ENCODE measurements at regions not wholly inside any gene's neighbourhood (a gene's known extent, or its start where the extent isn't known, plus 50 kb on each side); places are given as distances from the start of the nearest gene placed in this dataset.
A peak's percentile ranks its signal among the peaks of the same experiment; 100 is the strongest.
"Not testable (repeated sequence)": the region's sequence is repeated elsewhere in the genome, so short reads cannot be mapped to it uniquely, and the experiment has no call there.

GRCh38 chr15:20625469-20625868 is 83.9 kb upstream of the GOLGA6L6 start:
- DNase-seq (ENCODE audit: unreplicated experiment); H3K36me3 Mint-ChIP-seq (ENCODE audit: insufficient read depth, unreplicated experiment); POLR2A ChIA-PET; H3K4me1 Mint-ChIP-seq (ENCODE audit: insufficient read depth, unreplicated experiment); H3K27ac Mint-ChIP-seq (ENCODE audit: low read depth, unreplicated experiment); CTCF ChIA-PET; BruUV-seq (replicated peaks); intact Hi-C loops (cut with micrococcal nuclease); H3K9me3 Mint-ChIP-seq (ENCODE audit: unreplicated experiment); H3K27me3 Mint-ChIP-seq (ENCODE audit: insufficient read depth, unreplicated experiment); H3K4me3 Mint-ChIP-seq (ENCODE audit: unreplicated experiment): not testable (repeated sequence)

GRCh38 chr15:20624085-20624484 is 82.5 kb upstream of the GOLGA6L6 start:
- POLR2A ChIA-PET; H3K4me3 Mint-ChIP-seq (ENCODE audit: unreplicated experiment): not testable (repeated sequence)
- TF ChIP-seq, protein P1, sequence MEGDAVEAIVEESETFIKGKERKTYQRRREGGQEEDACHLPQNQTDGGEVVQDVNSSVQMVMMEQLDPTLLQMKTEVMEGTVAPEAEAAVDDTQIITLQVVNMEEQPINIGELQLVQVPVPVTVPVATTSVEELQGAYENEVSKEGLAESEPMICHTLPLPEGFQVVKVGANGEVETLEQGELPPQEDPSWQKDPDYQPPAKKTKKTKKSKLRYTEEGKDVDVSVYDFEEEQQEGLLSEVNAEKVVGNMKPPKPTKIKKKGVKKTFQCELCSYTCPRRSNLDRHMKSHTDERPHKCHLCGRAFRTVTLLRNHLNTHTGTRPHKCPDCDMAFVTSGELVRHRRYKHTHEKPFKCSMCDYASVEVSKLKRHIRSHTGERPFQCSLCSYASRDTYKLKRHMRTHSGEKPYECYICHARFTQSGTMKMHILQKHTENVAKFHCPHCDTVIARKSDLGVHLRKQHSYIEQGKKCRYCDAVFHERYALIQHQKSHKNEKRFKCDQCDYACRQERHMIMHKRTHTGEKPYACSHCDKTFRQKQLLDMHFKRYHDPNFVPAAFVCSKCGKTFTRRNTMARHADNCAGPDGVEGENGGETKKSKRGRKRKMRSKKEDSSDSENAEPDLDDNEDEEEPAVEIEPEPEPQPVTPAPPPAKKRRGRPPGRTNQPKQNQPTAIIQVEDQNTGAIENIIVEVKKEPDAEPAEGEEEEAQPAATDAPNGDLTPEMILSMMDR (IDR thresholded peaks at IDR 0.05; ENCODE audit: unreplicated experiment), result peak; percentile 31

GRCh38 chr15:20622117-20622516 is 80.5 kb upstream of the GOLGA6L6 start:
- DNase-seq (ENCODE audit: unreplicated experiment); H3K9me3 Mint-ChIP-seq (ENCODE audit: unreplicated experiment); H3K4me3 Mint-ChIP-seq (ENCODE audit: unreplicated experiment); H3K4me1 Mint-ChIP-seq (ENCODE audit: insufficient read depth, unreplicated experiment); H3K36me3 Mint-ChIP-seq (ENCODE audit: insufficient read depth, unreplicated experiment); POLR2A ChIA-PET; H3K27me3 Mint-ChIP-seq (ENCODE audit: insufficient read depth, unreplicated experiment); CTCF ChIA-PET; BruUV-seq (replicated peaks); intact Hi-C loops (cut with micrococcal nuclease); H3K27ac Mint-ChIP-seq (ENCODE audit: low read depth, unreplicated experiment): not testable (repeated sequence)

More at GRCh38 chr15:20624085-20624484, 82.5 kb upstream of the GOLGA6L6 start:
- H3K9me3 Mint-ChIP-seq (ENCODE audit: unreplicated experiment); BruUV-seq (replicated peaks); H3K36me3 Mint-ChIP-seq (ENCODE audit: insufficient read depth, unreplicated experiment); H3K27me3 Mint-ChIP-seq (ENCODE audit: insufficient read depth, unreplicated experiment); CTCF ChIA-PET; H3K27ac Mint-ChIP-seq (ENCODE audit: low read depth, unreplicated experiment); H3K4me1 Mint-ChIP-seq (ENCODE audit: insufficient read depth, unreplicated experiment); intact Hi-C loops (cut with micrococcal nuclease): not testable (repeated sequence)
- DNase-seq (ENCODE audit: unreplicated experiment), result peak; percentile 54

DNA sequence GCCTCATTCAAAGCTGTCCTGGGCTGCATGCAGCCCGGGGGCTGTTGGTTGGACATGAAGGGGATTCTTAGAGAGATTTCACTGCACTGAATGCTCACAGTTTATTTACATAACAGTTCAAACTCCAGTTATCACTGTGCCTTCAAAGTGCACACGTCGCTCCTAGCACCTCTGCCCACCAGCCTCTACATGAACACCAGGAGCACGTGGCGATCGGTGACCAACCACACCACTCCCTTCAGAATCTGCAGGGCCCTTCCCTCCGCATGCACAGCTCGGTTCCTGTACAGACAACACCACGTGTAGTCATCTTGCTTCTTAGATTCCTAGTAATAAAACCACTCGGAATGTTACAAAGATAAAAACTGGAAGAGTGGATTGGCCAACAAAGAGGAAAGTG is 72.9 kb upstream of the GOLGA6L6 start:
- H3K9me3 Mint-ChIP-seq (ENCODE audit: unreplicated experiment); H3K27ac Mint-ChIP-seq (ENCODE audit: low read depth, unreplicated experiment); POLR2A ChIA-PET; H3K4me1 Mint-ChIP-seq (ENCODE audit: insufficient read depth, unreplicated experiment); BruUV-seq (replicated peaks); CTCF ChIA-PET; DNase-seq (ENCODE audit: unreplicated experiment); H3K4me3 Mint-ChIP-seq (ENCODE audit: unreplicated experiment); intact Hi-C loops (cut with micrococcal nuclease); H3K27me3 Mint-ChIP-seq (ENCODE audit: insufficient read depth, unreplicated experiment); H3K36me3 Mint-ChIP-seq (ENCODE audit: insufficient read depth, unreplicated experiment): not testable (repeated sequence)

DNA sequence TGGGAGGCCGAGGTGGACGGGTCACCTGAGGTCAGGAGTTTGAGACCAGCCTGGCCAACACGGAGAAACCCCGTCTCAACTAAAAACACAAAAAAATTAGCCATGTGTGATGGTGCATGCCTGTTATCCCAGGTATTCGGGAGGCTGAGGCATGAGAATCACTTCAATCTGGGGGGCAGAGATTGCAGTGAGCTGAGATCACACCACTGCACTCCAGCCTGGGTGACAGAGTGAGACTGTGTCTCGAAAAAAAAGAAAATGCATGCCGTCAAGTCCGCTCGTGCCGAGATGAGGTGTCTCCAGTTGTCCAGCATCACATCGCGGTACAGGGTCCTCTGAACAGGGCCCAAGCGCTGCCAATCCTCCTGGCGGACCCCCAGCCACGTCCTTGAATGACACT is 71.2 kb upstream of the GOLGA6L6 start:
- intact Hi-C loops (cut with micrococcal nuclease); H3K4me1 Mint-ChIP-seq (ENCODE audit: insufficient read depth, unreplicated experiment); H3K27me3 Mint-ChIP-seq (ENCODE audit: insufficient read depth, unreplicated experiment); H3K27ac Mint-ChIP-seq (ENCODE audit: low read depth, unreplicated experiment); H3K4me3 Mint-ChIP-seq (ENCODE audit: unreplicated experiment); H3K36me3 Mint-ChIP-seq (ENCODE audit: insufficient read depth, unreplicated experiment); H3K9me3 Mint-ChIP-seq (ENCODE audit: unreplicated experiment); DNase-seq (ENCODE audit: unreplicated experiment); POLR2A ChIA-PET; BruUV-seq (replicated peaks); CTCF ChIA-PET: not testable (repeated sequence)

DNA sequence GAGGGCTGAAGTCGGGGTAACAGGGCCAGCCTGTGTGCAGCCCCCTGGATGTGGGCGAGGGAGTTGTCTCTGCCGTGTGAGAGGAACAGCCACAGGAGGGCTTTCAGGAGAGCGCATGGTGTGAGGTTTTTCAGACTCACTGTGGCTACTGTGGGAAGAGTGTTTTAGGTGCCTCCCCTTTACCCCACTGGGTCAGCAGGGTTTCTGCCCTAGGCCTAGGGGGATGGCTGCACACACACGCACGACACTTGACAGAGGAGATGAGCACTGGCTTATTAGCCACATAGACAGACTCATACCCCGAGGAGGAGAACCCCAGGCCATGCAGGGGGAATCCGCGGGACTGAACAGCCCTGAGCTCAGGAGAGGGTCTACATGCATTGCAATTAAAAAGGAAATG is 70.8 kb upstream of the GOLGA6L6 start:
- POLR2A ChIA-PET; H3K27me3 Mint-ChIP-seq (ENCODE audit: insufficient read depth, unreplicated experiment): not testable (repeated sequence)

DNA sequence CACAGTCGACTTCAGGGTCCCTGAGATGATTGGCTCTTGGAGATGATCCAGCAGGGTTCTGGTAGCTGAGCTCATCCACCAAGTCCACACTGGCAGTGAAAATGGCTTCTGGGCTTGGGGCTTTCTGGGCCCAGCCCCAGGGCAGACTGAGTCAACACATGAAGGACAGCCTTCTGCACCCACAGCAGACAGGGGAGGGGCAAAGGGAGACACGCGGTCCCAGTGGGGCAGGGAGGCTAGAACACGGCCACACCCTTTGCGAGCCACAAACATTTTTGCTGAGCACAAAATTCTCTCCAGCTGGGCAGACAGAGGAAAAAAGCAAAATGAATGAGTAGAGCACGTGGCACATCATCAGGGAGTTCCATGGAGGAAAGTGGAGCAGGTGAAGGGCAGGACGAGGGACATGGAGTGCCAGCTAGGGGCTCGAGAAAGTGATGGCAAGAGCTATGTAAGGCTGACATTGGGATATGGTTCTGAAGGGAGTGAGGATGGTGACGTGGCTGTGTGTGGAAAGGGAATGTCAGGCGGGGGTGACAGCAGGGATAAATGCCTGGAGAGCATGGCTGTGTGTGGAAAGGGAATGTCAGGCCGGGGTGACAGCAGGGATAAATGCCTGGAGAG is 70.2 kb upstream of the GOLGA6L6 start:
- CTCF ChIA-PET; H3K36me3 Mint-ChIP-seq (ENCODE audit: insufficient read depth, unreplicated experiment); H3K27ac Mint-ChIP-seq (ENCODE audit: low read depth, unreplicated experiment); H3K4me1 Mint-ChIP-seq (ENCODE audit: insufficient read depth, unreplicated experiment); intact Hi-C loops (cut with micrococcal nuclease); DNase-seq (ENCODE audit: unreplicated experiment); POLR2A ChIA-PET; H3K9me3 Mint-ChIP-seq (ENCODE audit: unreplicated experiment); BruUV-seq (replicated peaks); H3K4me3 Mint-ChIP-seq (ENCODE audit: unreplicated experiment); H3K27me3 Mint-ChIP-seq (ENCODE audit: insufficient read depth, unreplicated experiment): not testable (repeated sequence)

More for the DNA sequence above, 70.8 kb upstream of the GOLGA6L6 start:
- H3K9me3 Mint-ChIP-seq (ENCODE audit: unreplicated experiment); H3K4me1 Mint-ChIP-seq (ENCODE audit: insufficient read depth, unreplicated experiment); CTCF ChIA-PET; intact Hi-C loops (cut with micrococcal nuclease); H3K36me3 Mint-ChIP-seq (ENCODE audit: insufficient read depth, unreplicated experiment); DNase-seq (ENCODE audit: unreplicated experiment); BruUV-seq (replicated peaks); H3K27ac Mint-ChIP-seq (ENCODE audit: low read depth, unreplicated experiment); H3K4me3 Mint-ChIP-seq (ENCODE audit: unreplicated experiment): not testable (repeated sequence)

DNA sequence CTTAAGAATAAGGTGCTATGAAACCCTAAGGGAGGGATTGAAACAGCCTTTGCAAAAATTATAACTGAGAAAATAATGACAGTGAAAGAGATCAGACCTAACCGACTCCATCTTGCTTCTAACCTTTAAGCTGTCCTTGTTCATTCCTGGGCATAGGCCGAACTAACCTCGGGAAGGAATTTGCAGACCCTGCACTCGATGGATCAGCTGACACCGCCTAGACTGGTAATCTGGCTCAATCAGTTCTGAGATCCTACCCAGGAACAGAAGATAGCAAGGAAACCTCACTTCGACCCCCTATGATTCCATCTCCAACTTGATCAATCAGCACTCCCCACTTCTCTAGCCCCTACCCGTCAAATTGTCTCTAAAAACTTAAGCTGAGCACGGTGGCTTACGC is 66.6 kb upstream of the GOLGA6L6 start:
- CTCF ChIA-PET; H3K4me3 Mint-ChIP-seq (ENCODE audit: unreplicated experiment); DNase-seq (ENCODE audit: unreplicated experiment); BruUV-seq (replicated peaks); POLR2A ChIA-PET; intact Hi-C loops (cut with micrococcal nuclease); H3K4me1 Mint-ChIP-seq (ENCODE audit: insufficient read depth, unreplicated experiment); H3K27me3 Mint-ChIP-seq (ENCODE audit: insufficient read depth, unreplicated experiment); H3K9me3 Mint-ChIP-seq (ENCODE audit: unreplicated experiment); H3K36me3 Mint-ChIP-seq (ENCODE audit: insufficient read depth, unreplicated experiment); H3K27ac Mint-ChIP-seq (ENCODE audit: low read depth, unreplicated experiment): not testable (repeated sequence)

DNA sequence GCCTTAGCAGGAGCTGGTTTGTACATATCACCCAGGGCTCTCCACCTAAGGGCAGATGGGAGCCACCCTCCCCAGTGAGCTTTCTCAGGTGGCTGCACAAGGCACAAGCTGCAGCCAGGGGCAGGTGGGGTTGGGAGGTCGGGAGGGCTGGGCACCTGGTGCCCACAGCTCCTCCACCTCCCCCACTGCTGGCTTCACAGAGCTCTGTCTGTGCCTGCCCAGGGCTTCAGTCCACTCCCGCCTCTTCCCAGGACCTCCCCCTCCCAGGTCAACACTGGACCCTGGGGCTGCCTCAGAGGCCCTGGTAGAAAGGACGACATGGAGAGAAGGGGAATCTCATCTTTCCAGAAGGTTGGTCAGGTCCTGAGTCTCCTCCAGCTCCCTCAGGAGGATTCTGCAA is 55.6 kb upstream of the GOLGA6L6 start:
- H3K27ac Mint-ChIP-seq (ENCODE audit: low read depth, unreplicated experiment); intact Hi-C loops (cut with micrococcal nuclease); H3K36me3 Mint-ChIP-seq (ENCODE audit: insufficient read depth, unreplicated experiment); CTCF ChIA-PET; DNase-seq (ENCODE audit: unreplicated experiment); H3K4me3 Mint-ChIP-seq (ENCODE audit: unreplicated experiment); H3K9me3 Mint-ChIP-seq (ENCODE audit: unreplicated experiment); BruUV-seq (replicated peaks); POLR2A ChIA-PET; H3K27me3 Mint-ChIP-seq (ENCODE audit: insufficient read depth, unreplicated experiment); H3K4me1 Mint-ChIP-seq (ENCODE audit: insufficient read depth, unreplicated experiment): not testable (repeated sequence)
